ENCODE measurements at regions not wholly inside any gene's neighbourhood (a gene's known extent, or its start where the extent isn't known, plus 50 kb on each side); places are given as distances from the start of the nearest gene placed in this dataset.

DNA sequence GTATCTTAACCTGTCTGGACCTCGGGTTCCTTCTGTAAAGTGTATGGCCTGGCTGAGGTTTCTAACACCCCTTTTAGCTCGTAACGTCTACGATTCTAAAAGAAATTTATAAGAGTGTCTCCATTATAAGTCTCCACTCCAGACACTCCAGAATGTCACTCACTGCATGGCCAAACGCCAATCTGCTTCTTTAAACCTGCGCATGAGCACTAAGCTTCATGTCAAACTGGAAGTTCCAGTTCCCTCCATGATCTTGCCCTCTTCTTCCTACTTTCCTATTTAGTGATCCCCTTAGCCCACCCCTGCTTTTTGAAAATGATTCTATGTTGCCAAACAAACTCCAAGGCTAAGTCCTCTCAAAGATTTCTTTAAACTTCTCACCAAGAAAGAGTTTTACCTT is 241.4 kb upstream of the NPVF start:
- no peak for TF ChIP-seq POLR2A (IDR thresholded peaks at IDR 0.05; ENCODE audit: low read length)
- TF ChIP-seq GATA1 (IDR thresholded peaks at IDR 0.05; ENCODE audit: low read depth, low read length), result no peak

Data from erythroblast (primary cell).